GM12891 (cell line): ENCODE measurements at regions not wholly inside any gene's neighbourhood (a gene's known extent, or its start where the extent isn't known, plus 50 kb on each side); places are given as distances from the start of the nearest gene placed in this dataset.

ENCODE experiments used
- PAX5 ChIP-seq: IDR thresholded peaks from 2 replicates; pipeline ENCODE4 v1.6.1; 2011; ENCODE audit warnings: low read length, moderate library complexity, mild to moderate bottlenecking; ENCODE audit not compliant: insufficient read depth, severe bottlenecking
- POLR2A ChIP-seq: IDR thresholded peaks from 2 replicates; pipeline ENCODE4 v1.6.1; 2011; ENCODE audit warnings: low read depth, low read length, control low read depth
- POLR2AphosphoS5 ChIP-seq: IDR thresholded peaks from 2 replicates; pipeline ENCODE4 v1.6.1; 2011; ENCODE audit warnings: low read depth, low read length, control low read depth
- SPI1 ChIP-seq: IDR thresholded peaks from 2 replicates; pipeline ENCODE4 v1.6.1; 2011; ENCODE audit warnings: low read depth, low read length, control low read depth
- TAF1 ChIP-seq: IDR thresholded peaks from 2 replicates; pipeline ENCODE4 v1.6.1; 2011; ENCODE audit warnings: low read depth, low read length, control low read depth

- TF ChIP-seq POLR2A: no peak
- no peak for TF ChIP-seq TAF1
- TF ChIP-seq PAX5: no peak
- no peak for TF ChIP-seq SPI1
- no peak for TF ChIP-seq POLR2AphosphoS5
These were observed 128.8 kb upstream of the OSTN start for GRCh38 chr3:191070201-191070600.
